ENCODE measurements at regions not wholly inside any gene's neighbourhood (a gene's known extent, or its start where the extent isn't known, plus 50 kb on each side); places are given as distances from the start of the nearest gene placed in this dataset.

DNA sequence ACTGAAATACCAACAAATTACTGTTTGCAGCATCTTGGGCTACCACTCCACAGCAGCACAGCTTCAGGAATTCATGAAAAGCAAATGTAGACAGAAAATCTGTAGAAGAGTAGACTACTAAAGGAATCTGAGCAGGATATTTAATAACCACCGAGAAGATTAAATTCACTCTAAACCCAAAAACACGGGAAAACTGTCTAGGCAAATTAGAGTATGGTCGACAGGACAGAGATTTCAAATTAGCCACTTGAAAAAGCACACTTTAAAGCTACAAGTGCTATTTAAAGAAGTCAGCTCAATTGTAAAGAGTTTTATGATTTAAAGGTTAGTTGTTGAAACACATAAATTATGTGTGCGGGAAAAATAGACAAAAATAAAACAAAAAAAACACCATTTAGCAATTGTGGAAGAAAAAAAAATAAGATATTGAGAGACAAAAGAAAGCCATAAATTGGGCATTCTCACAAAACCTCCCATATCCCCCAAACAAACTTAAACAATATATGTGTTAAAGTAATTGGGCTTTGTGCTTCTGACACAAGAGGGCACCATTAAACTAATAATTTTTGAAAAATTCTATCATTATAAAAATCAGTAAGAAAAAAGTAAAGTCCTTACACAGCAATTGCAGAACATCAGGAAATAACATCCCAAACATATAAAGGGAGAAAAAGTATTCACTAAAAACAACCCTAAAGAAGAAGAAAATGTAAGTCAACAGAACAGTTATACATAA lies 880.8 kb downstream of the TECRL start:
- H2BK15ac ChIP-seq (ENCODE audit: low read depth, low read length), result no peak overlapping the region
- no peak overlapping the region for H4K91ac ChIP-seq (ENCODE audit: insufficient read depth, low read depth, low read length)
- no peak overlapping the region for H3K9ac ChIP-seq (ENCODE audit: low read depth, low read length)
- WGBS, 2 experiments (ENCODE audit: extremely low coverage in 2 of 2, insufficient read length in 1 of 2), result no CpG with 5 or more reads among the region's 4 CpGs
- H4K20me1 ChIP-seq (ENCODE audit: insufficient read depth, low read length), result no peaks in the 10 kb centered on the region
- TF ChIP-seq RCOR1 (IDR thresholded peaks at IDR 0.05; ENCODE audit: insufficient replicate concordance, low read length) (no peak), MAZ (IDR thresholded peaks at IDR 0.05; ENCODE audit: borderline replicate concordance, low read depth, low read length) (no peak), MAFK (IDR thresholded peaks at IDR 0.05; ENCODE audit: low read depth, low read length) (no peak), RFX5 (IDR thresholded peaks at IDR 0.05; ENCODE audit: low read depth, low read length) (no peak)
- TF ChIP-seq, protein P1, sequence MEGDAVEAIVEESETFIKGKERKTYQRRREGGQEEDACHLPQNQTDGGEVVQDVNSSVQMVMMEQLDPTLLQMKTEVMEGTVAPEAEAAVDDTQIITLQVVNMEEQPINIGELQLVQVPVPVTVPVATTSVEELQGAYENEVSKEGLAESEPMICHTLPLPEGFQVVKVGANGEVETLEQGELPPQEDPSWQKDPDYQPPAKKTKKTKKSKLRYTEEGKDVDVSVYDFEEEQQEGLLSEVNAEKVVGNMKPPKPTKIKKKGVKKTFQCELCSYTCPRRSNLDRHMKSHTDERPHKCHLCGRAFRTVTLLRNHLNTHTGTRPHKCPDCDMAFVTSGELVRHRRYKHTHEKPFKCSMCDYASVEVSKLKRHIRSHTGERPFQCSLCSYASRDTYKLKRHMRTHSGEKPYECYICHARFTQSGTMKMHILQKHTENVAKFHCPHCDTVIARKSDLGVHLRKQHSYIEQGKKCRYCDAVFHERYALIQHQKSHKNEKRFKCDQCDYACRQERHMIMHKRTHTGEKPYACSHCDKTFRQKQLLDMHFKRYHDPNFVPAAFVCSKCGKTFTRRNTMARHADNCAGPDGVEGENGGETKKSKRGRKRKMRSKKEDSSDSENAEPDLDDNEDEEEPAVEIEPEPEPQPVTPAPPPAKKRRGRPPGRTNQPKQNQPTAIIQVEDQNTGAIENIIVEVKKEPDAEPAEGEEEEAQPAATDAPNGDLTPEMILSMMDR (conservative IDR thresholded peaks at IDR 0.05; ENCODE audit: low read depth, low read length), result 0 out of 2 replicates have a peak, but pooled peaks have one; percentile 1
- H2AK5ac ChIP-seq (ENCODE audit: low read depth, low read length), result no peak overlapping the region
- H2BK5ac ChIP-seq (ENCODE audit: low read depth, low read length, poor library complexity, severe bottlenecking), result no peak overlapping the region
- no peak overlapping the region for H3K4ac ChIP-seq (ENCODE audit: low read depth, low read length)
- no peaks in the 10 kb centered on the region for H3K79me1 ChIP-seq (ENCODE audit: low read depth in 1 of 2, low read length in 2 of 2)
- H3K9me1 ChIP-seq (ENCODE audit: insufficient read depth, low read length), result no peaks in the 10 kb centered on the region
- intact Hi-C loops (cut with micrococcal nuclease), result no loop called here
- no peak overlapping the region for H4K5ac ChIP-seq (ENCODE audit: low read depth, low read length)
- H3K36me3 ChIP-seq (ENCODE audit: control insufficient read depth, insufficient read depth, low read length), result no peaks in the 10 kb centered on the region
- dilution Hi-C loops (cut with HindIII; ENCODE audit: low sequenced_read_pairs, unreplicated experiment), result no loop called here
- no peak overlapping the region for H3K23ac ChIP-seq (ENCODE audit: low read depth, low read length)
- no peak overlapping the region for H3K27ac ChIP-seq (ENCODE audit: insufficient read depth, low read length)
- ChIA-PET POLR2A (ENCODE audit: unreplicated experiment) (no interaction called here), CTCF (no interaction called here)
- H3K4me3 ChIP-seq (ENCODE audit: insufficient read depth, low read depth, low read length), result no peak overlapping the region
- no peak overlapping the region for H2BK20ac ChIP-seq (ENCODE audit: low read depth, low read length)
- no peak for ATAC-seq (ENCODE audit: low read depth)
- no peaks in the 10 kb centered on the region for H3K4me1 ChIP-seq (ENCODE audit: control insufficient read depth, insufficient read depth, low read length)
- H4K8ac ChIP-seq (ENCODE audit: low read depth in 2 of 2, low read length in 2 of 2), result no peak overlapping the region
- no peak overlapping the region for H2BK120ac ChIP-seq (ENCODE audit: low read depth, low read length)
- H3K14ac ChIP-seq (replicated peaks; ENCODE audit: low read depth, low read length), result no peak overlapping the region
- no peak overlapping the region for H3K56ac ChIP-seq (ENCODE audit: extremely low read depth, insufficient read depth, low read length)
- H2AK9ac ChIP-seq (replicated peaks; ENCODE audit: low read depth, low read length, poor library complexity), result no peak overlapping the region
- BruUV-seq (replicated peaks), result no TSS peak
- in situ Hi-C loops (cut with MboI; ENCODE audit: low sequenced_read_pairs), result no loop called here
- no peak for DNase-seq
- no peak overlapping the region for H3K18ac ChIP-seq (ENCODE audit: low read depth, low read length)
- no peaks in the 10 kb centered on the region for H3K9me3 ChIP-seq (ENCODE audit: control insufficient read depth, insufficient read depth, low read length)
- H3K4me2 ChIP-seq (ENCODE audit: low read depth, low read length), result no peak overlapping the region
- H3K27me3 ChIP-seq (ENCODE audit: control insufficient read depth, insufficient read depth, low read length), result no peaks in the 10 kb centered on the region
- H2AFZ ChIP-seq (replicated peaks; ENCODE audit: low read length, poor library complexity), result no peak overlapping the region

All from IMR-90 (cell line).